Panc1 (cell line): ENCODE measurements at regions not wholly inside any gene's neighbourhood (a gene's known extent, or its start where the extent isn't known, plus 50 kb on each side); places are given as distances from the start of the nearest gene placed in this dataset.

Source experiments
- ATAC-seq: fragments of 200-7000 bp; cut with Tn5 transposase; 2 replicates; pipeline ENCODE4 v1.9.1; 2020; ENCODE audit warnings: mild to moderate bottlenecking, moderate library complexity
- BruUV-seq: library from RNA; stranded (reverse); fragments of 400-500 nt; replicated peaks from 2 replicates; lab custom pipeline; 2021; lab: Mats Ljungman, UMichigan
- CTCF ChIA-PET: fragments of 300-600 bp; sonication (Branson Sonifier 250); formaldehyde crosslinking; loops from one replicate; lab custom pipeline; 2022; ENCODE audit warnings: antibody characterized with exemption; lab: Charles Lee
- POLR2A ChIA-PET: fragments of 300-600 bp; sonication (Branson Sonifier 250); formaldehyde crosslinking; loops from one replicate; lab custom pipeline; 2022; ENCODE audit warnings: antibody characterized with exemption; lab: Charles Lee
- DNase-seq: peaks from one replicate; pipeline ENCODE4 v3.0.0-alpha.2; 2010; ENCODE audit warnings: low read depth, low spot score
- H3K27ac ChIP-seq: 2 replicates; pipeline ENCODE4 v1.5.1; 2011; ENCODE audit warnings: mild to moderate bottlenecking, low read length, inconsistent platforms
- H3K27me3 ChIP-seq: fragments of 200-500 bp; sonication (Bioruptor generic); 2 replicates; pipeline ENCODE4 v1.6.0; 2014; ENCODE audit warnings: low read length, inconsistent platforms; ENCODE audit not compliant: control insufficient read depth, insufficient read depth
- H3K36me3 ChIP-seq: fragments of 200-500 bp; sonication (Bioruptor generic); 2 replicates; pipeline ENCODE4 v1.5.1; 2014; ENCODE audit warnings: inconsistent platforms, mild to moderate bottlenecking, low read length, moderate library complexity; ENCODE audit not compliant: control insufficient read depth, insufficient read depth
- H3K4me1 ChIP-seq: 2 replicates; pipeline ENCODE4 v1.5.1; 2011; ENCODE audit warnings: inconsistent platforms, mild to moderate bottlenecking, low read length, moderate library complexity; ENCODE audit not compliant: control insufficient read depth, insufficient read depth
- H3K4me3 ChIP-seq, 2 experiments: 2 replicates each; pipeline ENCODE4 v1.5.1; 2011 to 2012; ENCODE audit warnings: low read depth in 2 of 2, low read length in 2 of 2, mild to moderate bottlenecking in 2 of 2, inconsistent platforms in 1 of 2, moderate library complexity in 1 of 2
- H3K9me3 ChIP-seq: fragments of 200-500 bp; sonication (Bioruptor generic); 2 replicates; pipeline ENCODE4 v1.5.1; 2014; ENCODE audit warnings: low read depth, mild to moderate bottlenecking, inconsistent platforms, low read length, moderate library complexity; ENCODE audit not compliant: control insufficient read depth, insufficient read depth
- CTCF ChIP-seq: fragments of 450-650 bp; IDR thresholded peaks from 2 replicates; pipeline ENCODE4 v1.5.1; 2017; ENCODE audit warnings: mild to moderate bottlenecking
- POLR2AphosphoS5 ChIP-seq: IDR thresholded peaks from 2 replicates; pipeline ENCODE4 v1.6.1; 2012; ENCODE audit warnings: mild to moderate bottlenecking, low read depth, low read length, moderate library complexity
- REST ChIP-seq, 2 experiments: IDR thresholded peaks; 2 replicates each; pipeline ENCODE4 v1.6.1; 2011 to 2012; ENCODE audit warnings: low read depth in 2 of 2, control low read depth in 1 of 2, low read length in 1 of 2, mild to moderate bottlenecking in 1 of 2, moderate library complexity in 1 of 2; ENCODE audit not compliant: insufficient read depth in 1 of 2
- SIN3A ChIP-seq: IDR thresholded peaks from 2 replicates; pipeline ENCODE4 v1.6.1; 2012; ENCODE audit warnings: low read depth, mild to moderate bottlenecking, low read length, moderate library complexity, borderline replicate concordance; ENCODE audit not compliant: insufficient read depth
- TCF7L2 ChIP-seq: IDR thresholded peaks from 2 replicates; pipeline ENCODE4 v1.6.1; 2011; ENCODE audit warnings: mild to moderate bottlenecking, low read depth, low read length, inconsistent platforms
- in situ Hi-C: cut with HindIII; loops from 2 replicates; pipeline ENCODE4 v1.10.0; 2016; ENCODE audit warnings: low sequenced_read_pairs, low pct_unique_long_range_greater_than_20kb
- intact Hi-C: fragments of 100-400 bp; cut with micrococcal nuclease; formaldehyde crosslinking; loops from one replicate; pipeline ENCODE4 v1.10.0; 2022; ENCODE audit not compliant: unreplicated experiment

- H3K4me1 ChIP-seq = no peaks in the 10 kb centered on the region
- no peaks in the 10 kb centered on the region for H3K36me3 ChIP-seq
- TF ChIP-seq REST (IDR thresholded peaks at IDR 0.05; ENCODE audit: insufficient read depth in 1 of 2, low read depth in 2 of 2, low read length in 1 of 2) (no peak), CTCF (no peak), SIN3A (no peak), POLR2AphosphoS5 (no peak), TCF7L2 (no peak)
- H3K9me3 ChIP-seq = peaks cover 5% of the 10 kb centered on the region; the same call in 1 of the 2 replicates
- in situ Hi-C loops (no loop called here), intact Hi-C loops (no loop called here)
- H3K4me3 ChIP-seq = no peak overlapping the region
- no peaks in the 10 kb centered on the region for H3K27me3 ChIP-seq
- POLR2A ChIA-PET = no interaction called here
- ATAC-seq (no peak), DNase-seq (no peak)
- no TSS peak for BruUV-seq
- no peak overlapping the region for H3K27ac ChIP-seq
- CTCF ChIA-PET = no interaction called here
Measured at GRCh38 chr5:9927521-9927997, 297.4 kb upstream of the TAS2R1 start.

GRCh38 chr5:9927106-9927505 lies 297.0 kb upstream of the TAS2R1 start:
- no TSS peak for BruUV-seq
- Histone ChIP-seq H3K4me1 (no peaks in the 10 kb centered on the region), H3K27me3 (no peaks in the 10 kb centered on the region), H3K27ac (no peak overlapping the region), H3K36me3 (no peaks in the 10 kb centered on the region), H3K4me3 (no peak overlapping the region), H3K9me3 (peaks cover 5% of the 10 kb centered on the region; the same call in 1 of the 2 replicates)
- ChIA-PET POLR2A (no interaction called here), CTCF (no interaction called here)
- TF ChIP-seq TCF7L2 (no peak), REST (IDR thresholded peaks at IDR 0.05; ENCODE audit: insufficient read depth in 1 of 2, low read depth in 2 of 2, low read length in 1 of 2) (no peak), CTCF (no peak), SIN3A (no peak), POLR2AphosphoS5 (no peak)
- in situ Hi-C loops = no loop called here
- DNase-seq (no peak), ATAC-seq (no peak)
- intact Hi-C loops = no loop called here
